Neural cell (in vitro differentiated cells): ENCODE measurements at regions not wholly inside any gene's neighbourhood (a gene's known extent, or its start where the extent isn't known, plus 50 kb on each side); places are given as distances from the start of the nearest gene placed in this dataset.

Experiments used
- H2AFZ ChIP-seq: fragments of 200-600, 300-800 bp; sonication (generic), shearing (Covaris generic); 2 replicates; pipeline ENCODE4 v1.6.0; 2014; ENCODE audit warnings: low read depth, mild to moderate bottlenecking, antibody characterized with exemption, low read length, moderate library complexity
- H3F3A ChIP-seq: fragments of 200-600 bp; shearing (Covaris generic); 2 replicates; pipeline ENCODE4 v1.6.1; 2016; ENCODE audit warnings: mild to moderate bottlenecking, moderate library complexity, mixed read lengths, antibody characterized with exemption, low read length; ENCODE audit not compliant: insufficient read depth, poor library complexity, severe bottlenecking
- H3K27ac ChIP-seq: fragments of 200-600, 300-800 bp; sonication (generic), shearing (Covaris generic); 2 replicates; pipeline ENCODE4 v1.5.1; 2014; ENCODE audit warnings: mild to moderate bottlenecking, low read length, moderate library complexity
- H3K27me3 ChIP-seq: fragments of 300-800, 200-600 bp; sonication (generic), shearing (Covaris generic); 2 replicates; pipeline ENCODE4 v1.6.0; 2014; ENCODE audit warnings: mild to moderate bottlenecking, low read depth, low read length, moderate library complexity; ENCODE audit not compliant: insufficient read depth
- H3K36me3 ChIP-seq: fragments of 300-800, 200-600 bp; sonication (generic), shearing (Covaris generic); 2 replicates; pipeline ENCODE4 v1.5.1; 2014; ENCODE audit warnings: mild to moderate bottlenecking, antibody characterized with exemption, low read length, moderate library complexity; ENCODE audit not compliant: insufficient read depth
- H3K4me2 ChIP-seq: fragments of 300-800, 200-600 bp; sonication (generic), shearing (Covaris generic); 2 replicates; pipeline ENCODE4 v1.6.0; 2014; ENCODE audit warnings: mild to moderate bottlenecking, low read length
- H3K4me3 ChIP-seq: fragments of 300-800, 200-600 bp; sonication (generic), shearing (Covaris generic); 2 replicates; pipeline ENCODE4 v1.5.1; 2014; ENCODE audit warnings: mild to moderate bottlenecking, low read length, moderate library complexity
- H3K79me2 ChIP-seq: fragments of 200-600 bp; shearing (Covaris generic); replicated peaks from 2 replicates; pipeline ENCODE4 v1.6.0; 2014; ENCODE audit warnings: mild to moderate bottlenecking, low read length, moderate library complexity; ENCODE audit not compliant: insufficient read depth
- H3K9ac ChIP-seq: fragments of 300-800, 200-600 bp; sonication (generic), shearing (Covaris generic); 2 replicates; pipeline ENCODE4 v1.6.1; 2016; ENCODE audit warnings: mild to moderate bottlenecking, low read length, mixed read lengths
- H3K9me2 ChIP-seq: fragments of 200-600 bp; shearing (Covaris generic); 2 replicates; pipeline ENCODE4 v1.6.1; 2016; ENCODE audit warnings: mild to moderate bottlenecking, low read length, mixed read lengths; ENCODE audit not compliant: insufficient read depth
- H3K9me3 ChIP-seq: fragments of 200-600, 300-800 bp; sonication (generic), shearing (Covaris generic); 2 replicates; pipeline ENCODE4 v1.6.1; 2016; ENCODE audit warnings: mild to moderate bottlenecking, mixed run types, low read length, moderate library complexity, mixed read lengths
- H4K20me1 ChIP-seq: fragments of 200-600 bp; shearing (Covaris generic); 2 replicates; pipeline ENCODE4 v1.6.1; 2016; ENCODE audit warnings: mild to moderate bottlenecking, mixed run types; ENCODE audit not compliant: insufficient read depth
- CTCF ChIP-seq: fragments of 450-650 bp; IDR thresholded peaks from 2 replicates; pipeline ENCODE4 v1.5.1; 2014; ENCODE audit warnings: antibody characterized with exemption, mild to moderate bottlenecking, moderate library complexity; ENCODE audit not compliant: poor library complexity, severe bottlenecking
- EP300 ChIP-seq: fragments of 450-650 bp; conservative IDR thresholded peaks from 2 replicates; pipeline ENCODE4 v1.6.1; 2014; ENCODE audit warnings: antibody characterized with exemption, mild to moderate bottlenecking, moderate library complexity; ENCODE audit not compliant: poor library complexity, severe bottlenecking
- EZH2 ChIP-seq: fragments of 200-600, 300-800 bp; shearing (Covaris generic), sonication (generic); IDR thresholded peaks from 2 replicates; pipeline ENCODE4 v1.6.1; 2014; ENCODE audit warnings: antibody characterized with exemption, low read length, borderline replicate concordance, mild to moderate bottlenecking; ENCODE audit not compliant: insufficient read depth, poor library complexity, severe bottlenecking
- MXI1 ChIP-seq: fragments of 450-650 bp; conservative IDR thresholded peaks from 2 replicates; pipeline ENCODE4 v1.6.1; 2014; ENCODE audit warnings: antibody characterized with exemption, mild to moderate bottlenecking; ENCODE audit not compliant: poor library complexity, severe bottlenecking
- POLR2AphosphoS5 ChIP-seq: IDR thresholded peaks from 2 replicates; pipeline ENCODE4 v1.6.1; 2012
- RAD21 ChIP-seq: fragments of 450-650 bp; conservative IDR thresholded peaks from 2 replicates; pipeline ENCODE4 v1.6.1; 2014; ENCODE audit warnings: antibody characterized with exemption, mild to moderate bottlenecking, moderate library complexity
- REST ChIP-seq: IDR thresholded peaks from 2 replicates; pipeline ENCODE4 v1.6.1; 2012; ENCODE audit warnings: borderline replicate concordance
- SMC3 ChIP-seq: fragments of 450-650 bp; conservative IDR thresholded peaks from 2 replicates; pipeline ENCODE4 v1.6.1; 2014; ENCODE audit warnings: antibody characterized with exemption, mild to moderate bottlenecking, moderate library complexity; ENCODE audit not compliant: poor library complexity
- TAF1 ChIP-seq: IDR thresholded peaks from 2 replicates; pipeline ENCODE4 v1.6.1; 2012; ENCODE audit warnings: low read depth

GRCh38 chr16:79869304-79870015, 268.9 kb upstream of the MAF start:
- Histone ChIP-seq H3K9me2 (no peaks in the 10 kb centered on the region), H3K27ac (no peak overlapping the region), H3K79me2 (no peaks in the 10 kb centered on the region), H3K27me3 (no peaks in the 10 kb centered on the region), H3K4me2 (no peak overlapping the region), H4K20me1 (no peaks in the 10 kb centered on the region), H2AFZ (no peak overlapping the region), H3K9me3 (no peaks in the 10 kb centered on the region), H3K36me3 (no peaks in the 10 kb centered on the region), H3K4me3 (no peak overlapping the region), H3F3A (no peaks in the 10 kb centered on the region), H3K9ac (no peak overlapping the region)
- no peak for TF ChIP-seq SMC3
- TF ChIP-seq POLR2AphosphoS5, result no peak
- TF ChIP-seq MXI1, result no peak
- no peak for TF ChIP-seq CTCF
- TF ChIP-seq TAF1, result no peak
- no peak for TF ChIP-seq RAD21
- TF ChIP-seq REST, result no peak
- no peak for TF ChIP-seq EP300
- no peak for TF ChIP-seq EZH2

GRCh38 chr16:79868841-79869240, 268.3 kb upstream of the MAF start:
- Histone ChIP-seq H3K27ac (no peak overlapping the region), H3F3A (no peaks in the 10 kb centered on the region), H3K79me2 (no peaks in the 10 kb centered on the region), H3K27me3 (no peaks in the 10 kb centered on the region), H3K4me2 (no peak overlapping the region), H3K36me3 (no peaks in the 10 kb centered on the region), H3K4me3 (no peak overlapping the region), H3K9me2 (no peaks in the 10 kb centered on the region), H3K9me3 (no peaks in the 10 kb centered on the region), H4K20me1 (no peaks in the 10 kb centered on the region), H2AFZ (no peak overlapping the region), H3K9ac (no peak overlapping the region)
- TF ChIP-seq TAF1 (no peak), REST (no peak), CTCF (no peak), RAD21 (no peak), SMC3 (no peak), MXI1 (no peak), EP300 (no peak), POLR2AphosphoS5 (no peak), EZH2 (no peak)
